ENCODE measurements at regions not wholly inside any gene's neighbourhood (a gene's known extent, or its start where the extent isn't known, plus 50 kb on each side); places are given as distances from the start of the nearest gene placed in this dataset.

GRCh38 chr14:89491711-89492381 lies 74.8 kb upstream of the FOXN3 start:
- Histone ChIP-seq H3K9me3 (ENCODE audit: control insufficient read depth, low read length) (no peaks in the 10 kb centered on the region), H3K27me3 (ENCODE audit: control insufficient read depth in 1 of 2, insufficient read depth in 2 of 2, low read length in 1 of 2) (no peaks in the 10 kb centered on the region), H3K4me3 (ENCODE audit: low read length in 2 of 2) (no peak overlapping the region), H3K4me1 (ENCODE audit: control insufficient read depth in 1 of 2, insufficient read depth in 2 of 2, low read length in 2 of 2) (peaks cover 0 to 3% of the 10 kb centered on the region in 2 donors), H3K27ac (ENCODE audit: low read depth in 1 of 2, low read length in 2 of 2) (no peak overlapping the region), H3K36me3 (ENCODE audit: control insufficient read depth in 1 of 2, insufficient read depth in 2 of 2, low read length in 1 of 2) (no peaks in the 10 kb centered on the region)
- no peak for DNase-seq
- WGBS, 2 donors: 18 to 26% methylated on average over 8 of the region's 8 CpGs
- no peak for ATAC-seq (ENCODE audit: low FRiP score)
- intact Hi-C loops (cut with DNase I): no loop called here

GRCh38 chr14:89490466-89490865 lies 73.4 kb upstream of the FOXN3 start:
- peaks cover 0 to 3% of the 10 kb centered on the region in 2 donors for H3K4me1 ChIP-seq (ENCODE audit: control insufficient read depth in 1 of 2, insufficient read depth in 2 of 2, low read length in 2 of 2)
- intact Hi-C loops (cut with DNase I): no loop called here
- no peaks in the 10 kb centered on the region for H3K36me3 ChIP-seq (ENCODE audit: control insufficient read depth in 1 of 2, insufficient read depth in 2 of 2, low read length in 1 of 2)
- H3K27me3 ChIP-seq (ENCODE audit: control insufficient read depth in 1 of 2, insufficient read depth in 2 of 2, low read length in 1 of 2): no peaks in the 10 kb centered on the region
- WGBS, 2 donors: 84% methylated on average over 5 of the region's 5 CpGs
- no peaks in the 10 kb centered on the region for H3K9me3 ChIP-seq (ENCODE audit: control insufficient read depth, low read length)
- no peak for ATAC-seq (ENCODE audit: low FRiP score)
- peak overlapping the region in 1 of 2 donors; percentile 19 for H3K27ac ChIP-seq (ENCODE audit: low read depth in 1 of 2, low read length in 2 of 2)
- no peak for DNase-seq
- no peak overlapping the region for H3K4me3 ChIP-seq (ENCODE audit: low read length in 2 of 2)

- ATAC-seq (ENCODE audit: low FRiP score) (no peak), DNase-seq (no peak)
- Histone ChIP-seq H3K27me3 (ENCODE audit: control insufficient read depth in 1 of 2, insufficient read depth in 2 of 2, low read length in 1 of 2) (no peaks in the 10 kb centered on the region), H3K4me1 (ENCODE audit: control insufficient read depth in 1 of 2, insufficient read depth in 2 of 2, low read length in 2 of 2) (peaks cover 0 to 3% of the 10 kb centered on the region in 2 donors), H3K27ac (ENCODE audit: low read depth in 1 of 2, low read length in 2 of 2) (peak overlapping the region in 1 of 2 donors; percentile 19), H3K36me3 (ENCODE audit: control insufficient read depth in 1 of 2, insufficient read depth in 2 of 2, low read length in 1 of 2) (no peaks in the 10 kb centered on the region), H3K9me3 (ENCODE audit: control insufficient read depth, low read length) (no peaks in the 10 kb centered on the region), H3K4me3 (ENCODE audit: low read length in 2 of 2) (no peak overlapping the region)
- 5 to 10% methylated on average over 17 of the region's 17 CpGs for WGBS, 2 donors
- intact Hi-C loops (cut with DNase I): no loop called here
Observed at GRCh38 chr14:89489761-89490437, 72.9 kb upstream of the FOXN3 start.

- DNase-seq (no peak), ATAC-seq (ENCODE audit: low FRiP score) (peak; percentile 34)
- Histone ChIP-seq H3K9me3 (ENCODE audit: control insufficient read depth, low read length) (no peaks in the 10 kb centered on the region), H3K4me3 (ENCODE audit: low read length in 2 of 2) (no peak overlapping the region), H3K27me3 (ENCODE audit: control insufficient read depth in 1 of 2, insufficient read depth in 2 of 2, low read length in 1 of 2) (no peaks in the 10 kb centered on the region), H3K27ac (ENCODE audit: low read depth in 1 of 2, low read length in 2 of 2) (no peak overlapping the region), H3K4me1 (ENCODE audit: control insufficient read depth in 1 of 2, insufficient read depth in 2 of 2, low read length in 2 of 2) (no peaks in the 10 kb centered on the region), H3K36me3 (ENCODE audit: control insufficient read depth in 1 of 2, insufficient read depth in 2 of 2, low read length in 1 of 2) (no peaks in the 10 kb centered on the region)
- 94 to 95% methylated on average over 8 of the region's 8 CpGs for WGBS, 2 donors
- intact Hi-C loops (cut with DNase I): no loop called here
Observed at GRCh38 chr14:89486961-89487360, 69.9 kb upstream of the FOXN3 start.

- no peak overlapping the region for H3K27ac ChIP-seq (ENCODE audit: low read depth in 1 of 2, low read length in 2 of 2)
- no peaks in the 10 kb centered on the region for H3K27me3 ChIP-seq (ENCODE audit: control insufficient read depth in 1 of 2, insufficient read depth in 2 of 2, low read length in 1 of 2)
- H3K9me3 ChIP-seq (ENCODE audit: control insufficient read depth, low read length): no peaks in the 10 kb centered on the region
- H3K36me3 ChIP-seq (ENCODE audit: control insufficient read depth in 1 of 2, insufficient read depth in 2 of 2, low read length in 1 of 2): no peaks in the 10 kb centered on the region
- intact Hi-C loops (cut with DNase I): no loop called here
- WGBS, 2 donors: 94 to 97% methylated on average over 8 of the region's 8 CpGs
- ATAC-seq (ENCODE audit: low FRiP score): no peak
- H3K4me1 ChIP-seq (ENCODE audit: control insufficient read depth in 1 of 2, insufficient read depth in 2 of 2, low read length in 2 of 2): no peaks in the 10 kb centered on the region
- DNase-seq: no peak
- H3K4me3 ChIP-seq (ENCODE audit: low read length in 2 of 2): no peak overlapping the region
Observed at GRCh38 chr14:89486505-89486904, 69.5 kb upstream of the FOXN3 start.

GRCh38 chr14:89485264-89485663 lies 68.2 kb upstream of the FOXN3 start:
- intact Hi-C loops (cut with DNase I): no loop called here
- Histone ChIP-seq H3K4me1 (ENCODE audit: control insufficient read depth in 1 of 2, insufficient read depth in 2 of 2, low read length in 2 of 2) (no peaks in the 10 kb centered on the region), H3K9me3 (ENCODE audit: control insufficient read depth, low read length) (no peaks in the 10 kb centered on the region), H3K36me3 (ENCODE audit: control insufficient read depth in 1 of 2, insufficient read depth in 2 of 2, low read length in 1 of 2) (no peaks in the 10 kb centered on the region), H3K4me3 (ENCODE audit: low read length in 2 of 2) (no peak overlapping the region), H3K27me3 (ENCODE audit: control insufficient read depth in 1 of 2, insufficient read depth in 2 of 2, low read length in 1 of 2) (no peaks in the 10 kb centered on the region), H3K27ac (ENCODE audit: low read depth in 1 of 2, low read length in 2 of 2) (no peak overlapping the region)
- DNase-seq (no peak), ATAC-seq (ENCODE audit: low FRiP score) (no peak)
- 76 to 80% methylated on average over 2 of the region's 2 CpGs for WGBS, 2 donors

GRCh38 chr14:89484051-89484844 lies 67.2 kb upstream of the FOXN3 start:
- no peaks in the 10 kb centered on the region for H3K4me1 ChIP-seq (ENCODE audit: control insufficient read depth in 1 of 2, insufficient read depth in 2 of 2, low read length in 2 of 2)
- H3K9me3 ChIP-seq (ENCODE audit: control insufficient read depth, low read length): no peaks in the 10 kb centered on the region
- no peak overlapping the region for H3K4me3 ChIP-seq (ENCODE audit: low read length in 2 of 2)
- H3K27me3 ChIP-seq (ENCODE audit: control insufficient read depth in 1 of 2, insufficient read depth in 2 of 2, low read length in 1 of 2): no peaks in the 10 kb centered on the region
- H3K27ac ChIP-seq (ENCODE audit: low read depth in 1 of 2, low read length in 2 of 2): no peak overlapping the region
- WGBS, 2 donors: 94 to 96% methylated on average over 9 of the region's 9 CpGs
- no peaks in the 10 kb centered on the region for H3K36me3 ChIP-seq (ENCODE audit: control insufficient read depth in 1 of 2, insufficient read depth in 2 of 2, low read length in 1 of 2)
- ATAC-seq (ENCODE audit: low FRiP score) (no peak), DNase-seq (peak in 1 of 2 donors; percentile 53)
- intact Hi-C loops (cut with DNase I): no loop called here

- no peak overlapping the region for H3K27ac ChIP-seq (ENCODE audit: low read depth in 1 of 2, low read length in 2 of 2)
- peaks cover 0 to 7% of the 10 kb centered on the region in 2 donors for H3K4me1 ChIP-seq (ENCODE audit: control insufficient read depth in 1 of 2, insufficient read depth in 2 of 2, low read length in 2 of 2)
- ATAC-seq (ENCODE audit: low FRiP score): peak; percentile 78
- no peak overlapping the region for H3K4me3 ChIP-seq (ENCODE audit: low read length in 2 of 2)
- no peaks in the 10 kb centered on the region for H3K9me3 ChIP-seq (ENCODE audit: control insufficient read depth, low read length)
- intact Hi-C loops (cut with DNase I): no loop called here
- 59 to 62% methylated on average over 11 of the region's 11 CpGs for WGBS, 2 donors
- peak in 1 of 2 donors; percentile 83 for DNase-seq
- H3K27me3 ChIP-seq (ENCODE audit: control insufficient read depth in 1 of 2, insufficient read depth in 2 of 2, low read length in 1 of 2): no peaks in the 10 kb centered on the region
- no peaks in the 10 kb centered on the region for H3K36me3 ChIP-seq (ENCODE audit: control insufficient read depth in 1 of 2, insufficient read depth in 2 of 2, low read length in 1 of 2)
Observed at GRCh38 chr14:89481196-89481595, 64.2 kb upstream of the FOXN3 start.

Measured in aorta (tissue), 5 donors.